SKM-1 treated with dmso at 0.1 percent for 144 hours (cell line): ENCODE measurements at regions not wholly inside any gene's neighbourhood (a gene's known extent, or its start where the extent isn't known, plus 50 kb on each side); places are given as distances from the start of the nearest gene placed in this dataset.
A peak's percentile ranks its signal among the peaks of the same experiment; 100 is the strongest.
"Not testable (repeated sequence)": the region's sequence is repeated elsewhere in the genome, so short reads cannot be mapped to it uniquely, and the experiment has no call there.

Source experiments
- DNase-seq: peaks from one replicate; lab custom pipeline; 2025; ENCODE audit not compliant: unreplicated experiment; lab: John Stamatoyannopoulos, UW

DNA sequence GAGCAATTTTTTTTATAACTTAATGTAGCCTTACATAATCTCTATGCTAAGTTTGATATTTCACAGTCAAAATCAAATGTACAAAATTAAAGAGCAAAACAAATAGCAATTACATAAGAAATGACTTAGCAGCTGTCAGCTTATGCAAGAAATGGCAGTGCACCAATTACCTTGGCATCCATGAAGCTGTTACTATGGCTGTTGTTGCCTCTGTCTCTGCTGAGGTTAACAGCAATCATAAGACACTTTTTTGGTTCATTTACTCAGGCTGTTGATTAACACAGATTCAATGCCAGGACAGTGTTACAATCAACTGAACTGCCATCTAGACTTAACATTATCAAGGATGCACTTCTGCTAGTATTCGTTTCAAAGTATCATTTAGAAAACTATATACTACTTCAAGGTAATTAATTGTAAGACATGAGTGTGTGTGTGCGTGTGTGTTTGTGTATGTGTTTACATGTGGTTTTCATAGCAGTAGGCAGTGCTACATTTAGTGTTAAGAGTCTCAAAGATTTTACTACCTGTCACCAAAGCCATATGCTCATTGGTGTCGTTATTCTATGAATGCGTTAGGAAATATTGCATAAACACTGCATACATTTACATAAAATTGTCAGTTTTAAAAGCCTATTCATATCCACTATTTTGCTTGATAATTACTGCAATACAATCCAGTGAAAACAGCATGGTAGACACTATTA, 1084.2 kb upstream of the COX7C start:
- DNase-seq = no peak

DNA sequence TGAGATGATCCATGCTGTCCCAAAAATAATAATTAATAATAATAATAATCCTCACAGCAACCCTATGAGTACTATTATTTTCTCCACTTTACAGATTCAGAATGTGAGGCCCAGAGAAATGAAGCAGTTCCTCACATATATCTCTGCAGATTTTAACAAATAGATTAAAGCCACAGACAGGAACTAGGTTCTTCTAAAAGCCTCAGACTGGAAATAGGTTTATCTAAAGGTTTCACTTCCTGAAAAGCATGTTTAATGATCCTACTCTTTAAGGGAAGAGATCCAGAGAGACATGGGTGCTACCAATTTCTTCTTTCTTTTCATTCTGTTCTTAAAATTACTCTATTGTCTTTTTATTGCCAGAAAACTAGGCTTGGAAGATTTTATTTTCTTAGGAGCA, 1079.4 kb upstream of the COX7C start:
- DNase-seq = peak; percentile 31

DNA sequence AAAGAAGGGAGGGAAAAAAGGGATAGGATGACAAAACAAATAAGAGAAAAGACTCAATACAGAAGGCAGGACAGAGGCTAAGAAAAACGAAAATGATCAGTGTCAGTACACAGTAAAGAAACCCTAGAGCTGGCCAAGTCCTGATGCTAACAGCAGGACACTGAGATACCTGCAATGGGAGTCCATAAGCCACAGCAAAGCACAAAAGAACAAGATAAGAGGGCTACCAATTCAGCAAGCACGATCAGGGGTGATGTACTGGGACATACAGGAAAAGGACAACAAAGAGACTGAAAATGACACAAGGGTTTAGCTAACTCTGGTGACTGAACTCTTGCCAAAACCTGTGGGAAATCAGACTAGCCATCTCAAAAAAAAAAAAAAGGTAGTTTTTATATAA, 1072.6 kb upstream of the COX7C start:
- DNase-seq = no peak

DNA sequence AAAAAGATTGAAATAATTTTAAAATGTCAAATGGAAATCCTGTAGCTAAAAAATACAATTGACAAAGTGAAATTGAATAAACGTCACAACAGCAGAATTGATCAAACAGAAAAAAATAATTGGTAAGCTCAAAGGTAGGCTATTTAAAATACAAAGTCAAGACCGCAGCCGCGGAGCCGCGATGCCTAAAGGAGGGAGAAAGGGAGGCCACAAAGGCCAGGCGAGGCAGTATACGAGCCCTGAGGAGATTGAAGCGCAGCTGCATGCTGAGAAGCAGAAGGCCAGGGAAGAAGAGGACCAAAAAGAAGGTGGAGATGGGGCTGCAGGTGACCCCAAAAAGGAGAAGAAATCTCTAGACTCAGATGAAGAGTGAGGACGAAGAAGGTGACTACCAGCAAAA, 1068.5 kb upstream of the COX7C start:
- no peak for DNase-seq

DNA sequence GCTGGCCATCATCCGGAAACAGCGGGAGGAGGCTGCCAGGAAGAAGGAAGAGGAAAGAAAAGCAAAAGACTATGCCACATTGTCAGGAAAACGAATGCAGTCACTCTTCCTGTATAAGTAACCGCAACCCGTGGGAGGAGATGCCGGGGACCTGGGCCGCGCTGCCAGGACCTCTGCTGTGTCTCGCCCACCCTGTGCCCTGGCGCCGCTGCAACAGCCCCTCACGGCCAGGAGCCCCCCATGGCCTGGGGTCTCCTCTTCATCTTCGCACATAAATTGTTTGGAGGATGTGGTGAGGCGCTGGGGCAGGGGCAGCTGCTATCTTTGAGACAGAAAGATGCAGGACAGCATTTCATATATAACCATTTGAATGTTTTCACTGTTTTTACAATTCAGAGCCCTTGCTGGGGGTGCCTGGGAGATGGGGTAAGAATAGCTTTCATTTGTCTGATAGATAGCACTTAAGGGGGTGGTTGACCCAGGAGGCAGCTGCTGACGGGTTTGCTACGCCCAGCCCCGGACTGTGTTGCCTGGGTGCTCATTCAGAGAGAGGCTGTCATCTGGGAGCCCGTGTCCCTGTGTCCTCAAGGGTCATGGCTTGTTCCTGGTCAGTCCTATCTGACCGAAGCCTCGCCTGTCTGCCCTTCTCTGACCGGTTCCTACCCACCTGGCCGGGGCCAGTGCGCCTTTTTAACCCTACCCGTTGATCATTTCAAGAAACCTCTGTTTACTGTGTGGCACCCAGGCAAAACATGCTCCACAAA, 1067.7 kb upstream of the COX7C start:
- no peak for DNase-seq

DNA sequence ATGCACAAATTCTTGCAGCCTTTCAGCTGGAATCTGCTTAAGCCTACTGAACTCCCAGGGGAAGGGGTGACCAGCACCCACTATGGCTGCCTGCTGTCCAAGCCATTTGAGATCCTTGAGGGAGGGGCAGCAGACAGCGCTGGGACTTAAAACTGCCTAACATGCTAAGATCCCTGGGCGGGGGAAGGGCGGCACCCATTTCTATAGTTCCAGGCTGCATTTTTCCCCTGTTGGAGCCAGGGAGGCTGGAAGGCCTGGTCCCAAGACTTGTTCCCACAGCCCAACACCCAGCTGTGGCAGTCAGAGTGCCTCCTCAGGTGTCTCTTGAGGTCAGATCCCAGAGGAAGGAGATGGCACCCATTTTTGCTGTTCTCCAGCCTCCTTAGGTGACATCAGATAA, 1061.3 kb upstream of the COX7C start:
- no peak for DNase-seq

DNA sequence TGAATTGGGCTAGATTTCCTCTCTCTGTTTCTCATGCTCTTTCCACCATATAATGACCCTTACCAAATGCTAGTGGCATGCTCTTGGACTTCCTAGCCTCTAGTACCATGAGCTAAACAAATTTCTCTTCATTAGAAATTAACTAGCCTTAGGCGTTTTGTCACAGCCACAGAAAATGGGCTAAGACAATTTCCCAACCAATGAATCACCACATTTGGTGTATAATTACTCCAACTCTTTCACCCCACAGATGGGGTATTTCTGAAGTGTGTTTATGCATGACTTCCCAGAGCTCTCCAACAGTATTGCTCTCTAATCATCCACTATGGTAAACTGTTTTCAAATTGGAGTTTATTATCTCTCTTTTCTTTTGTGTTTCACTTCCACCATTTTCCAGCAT, 1041.1 kb upstream of the COX7C start:
- no peak for DNase-seq

DNA sequence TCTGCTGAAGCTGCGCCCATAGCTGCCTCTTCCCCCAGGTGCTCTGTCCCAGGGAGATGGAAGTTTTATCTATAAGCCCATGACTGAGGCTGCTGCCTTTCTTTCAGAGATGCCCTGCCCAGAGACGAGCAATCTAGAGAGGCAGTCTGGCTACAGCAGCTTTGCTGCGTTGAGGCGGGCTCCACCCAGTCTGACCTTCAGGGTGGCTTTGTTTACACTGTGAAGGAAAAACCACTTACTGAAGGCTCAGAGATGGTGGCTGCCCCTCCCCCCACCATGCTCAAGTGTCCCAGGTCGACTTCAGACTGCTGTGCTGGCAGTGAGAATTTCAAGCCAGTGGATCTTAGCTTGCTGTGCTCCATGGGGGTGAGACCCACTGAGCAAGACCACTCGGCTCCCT, 1029.9 kb upstream of the COX7C start:
- DNase-seq = not testable (repeated sequence)

DNA sequence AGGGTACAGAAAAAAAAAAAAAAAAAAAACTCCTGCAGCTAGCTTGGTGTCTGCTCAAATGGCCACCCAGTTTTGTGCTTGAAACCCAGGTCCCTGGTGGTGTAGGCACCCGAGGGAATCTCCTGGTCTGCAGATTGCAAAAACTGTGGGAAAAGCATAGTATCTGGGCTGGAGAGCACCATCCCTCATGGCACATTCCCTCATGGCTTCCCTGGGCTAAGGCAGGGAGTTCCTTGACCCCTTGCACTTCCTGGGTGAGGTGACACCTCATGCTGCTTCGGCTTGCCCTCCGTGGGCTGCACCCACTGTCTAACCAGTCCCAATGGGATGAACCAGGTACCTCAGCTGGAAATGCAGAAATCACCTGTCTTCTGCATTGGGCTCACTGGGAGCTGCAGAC, 1029.5 kb upstream of the COX7C start:
- DNase-seq = not testable (repeated sequence)

DNA sequence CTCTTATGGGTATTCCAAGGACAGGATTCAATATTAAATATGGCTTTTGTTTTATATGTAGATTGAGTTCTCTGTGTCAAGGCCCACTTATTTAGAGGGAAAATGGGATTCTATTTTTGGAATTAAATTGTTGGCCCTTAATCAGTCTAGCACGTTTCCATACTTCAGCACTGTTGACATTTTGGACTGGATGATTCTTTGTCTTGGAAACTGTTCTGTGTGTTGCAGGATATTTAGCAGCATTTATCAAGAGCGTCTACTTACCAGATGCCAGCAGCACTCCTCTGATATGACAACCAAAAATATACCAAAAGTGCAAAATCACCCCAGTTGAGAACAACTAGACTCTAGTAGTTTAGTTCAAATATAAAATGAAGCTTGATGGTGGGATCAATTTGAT, 1027.0 kb upstream of the COX7C start:
- no peak for DNase-seq

DNA sequence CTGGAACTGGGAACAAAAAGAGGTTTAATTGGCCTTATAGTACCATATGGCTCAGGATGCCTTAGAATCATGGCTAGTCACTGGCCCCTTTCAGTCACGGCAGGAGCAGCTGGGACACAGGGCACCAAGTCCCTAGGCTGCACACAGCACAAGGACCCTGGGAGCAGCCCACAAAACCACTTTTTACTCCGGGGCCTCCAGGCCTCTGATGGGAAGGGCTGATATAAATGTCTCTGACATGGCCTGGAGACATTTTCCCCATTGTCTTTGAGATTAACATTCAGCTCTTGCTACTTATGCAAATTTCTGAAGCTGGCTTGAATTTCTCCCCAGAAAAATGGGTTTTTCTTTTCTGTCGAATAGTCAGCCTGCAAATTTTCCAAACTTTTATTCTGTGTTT, 1026.4 kb upstream of the COX7C start:
- no peak for DNase-seq

DNA sequence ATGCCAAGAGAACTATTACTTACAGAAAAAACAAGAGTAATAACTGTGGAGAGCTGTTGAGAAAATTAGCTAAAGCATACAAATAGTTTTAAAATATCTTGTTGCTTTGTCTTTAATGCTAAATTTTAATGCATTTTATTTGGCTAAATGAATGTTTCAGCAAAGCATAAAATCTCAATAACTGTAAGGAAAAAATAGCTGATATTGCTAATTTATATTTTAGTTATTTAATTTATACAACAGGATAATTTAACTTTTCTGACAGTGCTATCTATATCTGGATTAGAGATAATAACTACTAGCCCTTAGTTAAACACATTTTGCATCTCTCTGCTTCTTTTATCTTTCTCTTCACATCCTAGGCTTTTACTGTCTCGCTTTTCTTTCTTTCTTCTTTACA, 1014.9 kb upstream of the COX7C start:
- no peak for DNase-seq

DNA sequence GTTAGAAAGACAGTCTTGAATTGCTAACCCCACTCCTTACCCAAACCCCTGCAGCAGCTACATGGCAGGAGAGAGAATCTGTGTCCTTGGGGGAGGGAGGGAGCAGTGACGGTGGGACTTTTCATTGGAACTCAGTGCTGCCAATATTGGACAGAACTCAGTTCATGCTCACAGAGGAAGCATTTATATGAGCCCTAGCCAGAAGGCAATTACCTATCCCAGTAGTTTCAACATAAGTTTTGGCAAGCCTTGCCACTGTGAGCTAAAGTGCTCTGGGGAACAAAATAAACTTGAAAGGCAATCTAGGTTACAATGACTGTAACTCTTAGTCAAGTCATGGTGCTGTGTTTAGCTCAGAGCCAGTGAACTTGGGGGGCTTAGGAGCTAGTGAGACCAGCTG, 1013.4 kb upstream of the COX7C start:
- no peak for DNase-seq

DNA sequence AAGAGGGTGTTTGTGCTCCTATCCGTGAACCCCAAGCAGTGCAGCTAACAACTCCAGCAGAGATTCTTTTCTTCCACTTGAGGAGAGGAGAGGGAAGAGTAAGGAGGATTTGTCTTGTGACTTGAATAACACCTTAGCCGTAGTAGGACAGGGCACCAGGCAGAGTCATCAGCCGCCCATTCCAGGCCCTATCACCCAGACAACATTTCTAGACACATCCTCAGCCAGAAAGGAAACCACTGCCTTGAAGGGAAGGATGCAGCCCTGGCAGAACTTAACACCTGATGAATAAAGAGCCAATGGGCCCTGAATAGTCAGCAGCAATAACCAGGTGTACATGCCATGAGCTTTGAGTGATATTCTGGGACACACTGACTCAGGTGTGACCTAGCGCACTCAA, 1013.0 kb upstream of the COX7C start:
- no peak for DNase-seq

DNA sequence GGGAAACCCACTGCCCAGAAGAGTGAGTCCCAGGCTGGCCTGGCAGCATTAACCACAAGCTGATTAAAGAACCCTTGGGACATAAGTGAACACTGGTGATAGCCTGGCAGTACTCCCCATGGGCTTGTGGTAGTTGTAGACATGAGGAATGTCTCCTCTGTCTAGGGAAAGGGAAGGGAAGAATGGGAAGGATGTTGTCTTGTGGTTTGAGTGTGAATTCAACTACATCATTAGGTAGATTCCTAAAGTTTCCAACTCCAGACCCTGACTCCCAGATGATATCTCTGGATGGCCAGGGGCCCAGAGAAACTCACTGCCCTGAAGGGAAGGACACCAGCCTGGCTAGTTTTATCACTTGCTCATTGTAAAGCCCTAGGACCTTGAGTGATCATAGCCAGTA, 1012.4 kb upstream of the COX7C start:
- no peak for DNase-seq

DNA sequence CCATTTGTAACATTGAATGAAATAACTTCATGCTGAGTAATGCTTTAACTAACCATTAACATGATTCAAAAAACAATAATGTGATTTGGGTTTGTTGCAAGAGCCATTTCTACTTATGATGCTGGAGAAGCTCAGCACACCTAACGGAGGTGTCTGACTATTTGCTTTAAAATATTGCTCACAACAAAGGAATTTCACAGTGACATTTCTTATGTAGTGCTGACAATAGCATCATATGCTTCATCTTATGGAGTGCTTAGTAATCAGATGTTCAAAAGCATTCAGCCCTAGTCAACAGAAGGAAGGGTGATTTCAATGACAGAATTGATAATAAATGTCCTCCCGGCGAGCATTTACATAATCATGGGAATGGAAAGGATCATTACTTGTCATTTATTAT, 1003.3 kb upstream of the COX7C start:
- DNase-seq = no peak

DNA sequence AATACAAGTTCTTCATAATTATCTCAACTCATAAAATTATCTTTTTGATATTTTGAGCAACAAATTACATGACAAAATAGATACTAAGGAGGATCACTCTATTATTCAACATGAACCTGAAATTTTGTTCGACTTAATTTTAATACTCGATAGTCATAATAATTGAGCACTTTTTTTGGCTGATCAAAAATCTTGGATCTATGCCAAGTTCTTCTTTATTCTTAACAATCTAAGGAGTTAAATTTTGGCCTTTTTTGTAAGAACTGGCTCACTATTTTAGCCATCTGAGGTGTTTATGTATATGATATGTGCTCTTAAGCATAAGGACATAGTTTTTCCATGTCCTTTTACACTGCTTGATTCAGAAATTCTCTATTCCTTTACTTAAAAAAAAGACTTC, 996.1 kb upstream of the COX7C start:
- no peak for DNase-seq

DNA sequence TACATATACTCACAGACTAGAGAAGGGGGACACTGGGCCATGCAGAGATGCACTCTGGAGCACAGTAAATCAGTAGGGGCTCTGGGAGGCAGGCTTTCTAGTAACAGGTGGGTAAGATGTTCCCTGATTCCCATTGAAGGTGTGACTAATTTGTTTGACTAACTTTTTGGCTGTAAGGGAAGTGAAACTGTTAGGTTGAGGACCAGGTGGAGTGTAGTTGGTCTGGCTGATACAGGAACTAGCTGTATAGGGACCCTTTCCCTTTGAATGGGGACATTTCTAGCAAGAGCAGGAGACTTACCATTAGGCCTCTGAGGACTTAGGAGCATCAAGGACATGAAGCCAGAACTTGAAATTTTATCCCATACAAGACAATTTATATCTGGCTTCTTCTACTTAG, 989.6 kb upstream of the COX7C start:
- no peak for DNase-seq

DNA sequence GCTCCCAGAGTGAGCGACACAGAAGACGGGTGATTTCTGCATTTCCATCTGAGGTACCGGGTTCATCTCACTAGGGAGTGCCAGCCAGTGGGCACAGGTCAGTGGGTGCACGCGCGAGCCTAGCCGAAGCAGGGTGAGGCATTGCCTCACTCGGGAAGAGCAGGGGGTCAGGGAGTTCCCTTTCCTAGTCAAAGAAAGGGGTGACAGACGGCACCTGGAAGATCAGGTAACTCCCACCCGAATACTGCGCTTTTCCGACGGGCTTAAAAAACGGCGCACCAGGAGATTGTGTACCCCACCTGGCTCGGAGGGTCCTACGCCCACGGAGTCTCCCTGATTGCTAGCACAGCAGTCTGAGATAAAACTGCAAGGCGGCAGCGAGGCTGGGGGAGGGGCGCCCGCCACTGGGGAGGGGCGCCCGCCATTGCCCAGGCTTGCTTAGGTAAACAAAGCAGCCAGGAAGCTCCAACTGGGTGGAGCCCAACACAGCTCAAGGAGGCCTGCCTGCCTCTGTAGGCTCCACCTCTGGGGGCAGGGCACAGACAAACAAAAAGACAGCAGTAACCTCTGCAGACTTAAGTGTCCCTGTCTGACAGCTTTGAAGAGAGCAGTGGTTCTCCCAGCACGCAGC, 979.1 kb upstream of the COX7C start:
- DNase-seq = not testable (repeated sequence)

DNA sequence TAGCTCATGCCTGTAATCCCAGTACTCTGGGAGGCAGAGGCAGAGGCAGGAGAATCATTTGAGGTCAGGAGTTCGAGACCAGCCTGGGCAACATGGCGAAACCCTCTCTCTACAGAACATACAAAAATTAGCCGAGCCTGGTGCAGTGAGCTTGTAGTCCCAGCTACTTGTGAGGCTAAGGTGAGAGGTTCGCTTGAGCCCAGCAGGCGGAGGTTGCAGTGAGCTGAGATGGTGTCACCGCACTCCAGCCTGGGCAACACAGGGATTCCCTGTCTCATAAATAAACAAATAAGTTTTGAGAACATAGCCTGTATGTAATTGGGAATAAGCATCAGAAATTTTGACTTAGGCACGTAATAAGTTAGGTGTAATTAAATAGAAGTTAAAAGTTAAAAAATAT, 971.7 kb upstream of the COX7C start:
- DNase-seq = no peak

DNA sequence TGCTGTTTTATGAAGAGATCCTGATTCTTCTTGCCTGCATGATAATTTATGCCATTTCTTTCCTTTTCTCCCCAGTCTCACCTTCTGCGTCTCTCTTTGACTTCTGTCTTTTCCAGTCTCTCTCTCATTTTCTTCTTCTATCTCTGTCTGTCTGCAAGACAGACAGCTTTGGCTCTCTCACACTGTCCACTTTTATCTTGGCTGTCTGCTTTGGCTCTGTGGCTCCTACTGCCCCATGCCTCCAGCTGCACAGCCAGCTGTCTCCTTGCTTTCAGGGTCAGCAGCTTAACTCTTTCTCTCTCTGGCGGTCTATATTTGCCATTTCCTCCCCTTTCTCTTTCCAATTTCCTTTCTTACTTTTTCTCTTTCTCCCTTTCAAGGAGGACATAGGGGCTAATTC, 971.1 kb upstream of the COX7C start:
- DNase-seq = no peak

DNA sequence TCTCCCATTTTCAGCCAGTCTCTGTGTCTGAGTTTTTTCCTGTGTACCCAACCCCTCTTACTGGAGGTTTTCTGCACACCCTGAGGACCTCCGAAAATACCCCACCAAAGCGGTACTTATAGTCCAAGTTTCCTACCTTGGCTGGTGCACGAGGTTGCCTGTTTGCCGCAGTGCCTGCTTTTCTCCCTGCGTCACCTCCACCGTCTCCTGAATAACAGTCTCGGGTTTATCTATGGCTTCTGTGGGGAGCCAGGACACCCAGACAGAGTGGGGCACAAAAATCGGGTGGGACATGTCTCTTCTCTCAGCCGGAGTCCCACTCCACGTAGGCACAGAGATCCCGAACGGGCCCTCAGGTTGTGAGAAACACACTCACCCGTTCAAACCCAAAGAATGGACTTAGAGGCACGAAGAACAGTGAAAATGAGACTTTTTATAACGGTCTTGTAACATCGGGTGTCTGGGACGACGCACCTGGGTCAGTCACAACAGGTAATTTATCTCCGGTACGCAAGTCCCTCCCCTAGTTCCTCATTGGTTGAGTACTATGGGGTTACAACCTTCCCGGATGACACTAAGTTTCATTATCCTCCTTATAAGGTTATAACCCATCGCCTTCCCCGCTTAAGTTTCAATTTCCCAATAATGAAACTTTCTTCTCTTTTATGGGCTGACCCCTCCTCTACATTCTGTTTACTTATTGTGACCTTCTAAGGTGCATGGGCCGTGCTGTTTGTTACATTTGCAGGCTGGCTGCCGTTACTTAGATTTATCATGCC, 970.2 kb upstream of the COX7C start:
- DNase-seq = no peak
